ENCODE measurements at regions not wholly inside any gene's neighbourhood (a gene's known extent, or its start where the extent isn't known, plus 50 kb on each side); places are given as distances from the start of the nearest gene placed in this dataset.

DNA sequence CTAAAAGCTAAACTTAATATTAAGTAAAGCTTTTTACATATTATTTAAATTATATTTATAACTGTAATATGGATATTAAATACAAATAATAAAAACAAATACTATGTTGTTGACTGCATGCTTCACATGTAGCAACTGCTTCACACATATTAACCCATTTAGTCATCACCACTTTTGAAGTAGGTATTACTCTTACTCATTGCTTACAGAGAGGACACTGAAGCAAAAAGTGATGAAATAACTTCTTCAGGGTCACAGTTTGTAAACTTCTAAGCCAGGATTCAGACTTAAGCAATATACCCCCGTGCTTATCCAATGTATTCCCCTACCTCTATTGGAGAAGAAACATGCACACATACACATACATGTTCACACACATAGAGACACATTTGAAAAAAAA lies 166.6 kb downstream of the DKK2 start (continued):
- TF ChIP-seq RB1 (IDR thresholded peaks at IDR 0.05; ENCODE audit: borderline replicate concordance) = no peak
- TF ChIP-seq TBL1XR1 (IDR thresholded peaks at IDR 0.05; ENCODE audit: low read depth, low read length) = no peak

DNA sequence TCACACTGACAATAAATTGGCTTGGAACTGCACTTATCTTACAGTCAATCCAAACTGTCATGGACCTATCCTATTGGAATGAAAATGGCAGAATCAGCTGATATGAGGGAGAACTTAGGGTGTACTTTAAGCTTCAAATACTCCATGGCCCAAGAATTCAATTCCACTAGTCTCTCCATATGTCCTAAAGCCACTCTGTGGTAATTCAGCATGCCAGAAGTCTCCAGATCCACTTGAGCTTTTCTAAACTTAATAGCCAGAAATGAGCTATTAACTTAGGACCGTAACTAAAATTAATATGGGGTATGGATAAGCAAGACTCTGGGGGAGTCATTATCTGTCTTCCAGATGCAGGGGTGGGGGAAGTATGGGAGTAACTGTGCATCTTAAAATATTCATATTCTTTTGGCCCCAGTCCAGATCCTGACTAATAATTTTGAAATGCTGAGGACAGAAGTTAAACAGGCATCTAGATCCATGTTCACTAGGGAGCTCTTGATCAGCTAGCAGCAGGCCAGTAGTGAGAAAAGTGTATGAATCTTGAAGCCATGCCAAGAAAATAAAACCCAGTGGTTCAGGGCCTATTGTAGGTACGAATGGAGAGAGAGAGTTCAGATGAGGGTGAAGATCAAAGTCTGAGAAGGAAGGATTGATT lies 167.6 kb downstream of the DKK2 start:
- Histone ChIP-seq H3K27ac (ENCODE audit: control insufficient read depth, insufficient read depth) (no peak overlapping the region), H2AFZ (ENCODE audit: control insufficient read depth, low read depth, low read length) (no peak overlapping the region), H4K20me1 (ENCODE audit: control insufficient read depth, insufficient read depth) (no peaks in the 10 kb centered on the region), H3K9me3 (replicated peaks; ENCODE audit: control insufficient read depth, insufficient read depth, low read length) (no peaks in the 10 kb centered on the region), H3K36me3 (ENCODE audit: control insufficient read depth in 2 of 2, insufficient read depth in 2 of 2, low read length in 1 of 2) (no peaks in the 10 kb centered on the region), H3K4me2 (ENCODE audit: control insufficient read depth, insufficient read depth) (no peak overlapping the region), H3K4me3 (no peak overlapping the region), H3K9ac (ENCODE audit: control insufficient read depth, insufficient read depth, low read length) (no peak overlapping the region), H3K79me2 (ENCODE audit: control insufficient read depth, insufficient read depth, low read length) (no peaks in the 10 kb centered on the region), H3K4me1 (ENCODE audit: control insufficient read depth, insufficient read depth, low read length) (no peaks in the 10 kb centered on the region), H3K27me3 (replicated peaks in 1 of 2; ENCODE audit: control insufficient read depth in 2 of 2, insufficient read depth in 2 of 2, low read length in 1 of 2) (no peaks in the 10 kb centered on the region)
- TF ChIP-seq ZNF274 (IDR thresholded peaks at IDR 0.05; ENCODE audit: insufficient read depth, insufficient read length) (no peak), BACH1 (IDR thresholded peaks at IDR 0.05; ENCODE audit: borderline replicate concordance) (no peak)
- TF ChIP-seq, protein P1, sequence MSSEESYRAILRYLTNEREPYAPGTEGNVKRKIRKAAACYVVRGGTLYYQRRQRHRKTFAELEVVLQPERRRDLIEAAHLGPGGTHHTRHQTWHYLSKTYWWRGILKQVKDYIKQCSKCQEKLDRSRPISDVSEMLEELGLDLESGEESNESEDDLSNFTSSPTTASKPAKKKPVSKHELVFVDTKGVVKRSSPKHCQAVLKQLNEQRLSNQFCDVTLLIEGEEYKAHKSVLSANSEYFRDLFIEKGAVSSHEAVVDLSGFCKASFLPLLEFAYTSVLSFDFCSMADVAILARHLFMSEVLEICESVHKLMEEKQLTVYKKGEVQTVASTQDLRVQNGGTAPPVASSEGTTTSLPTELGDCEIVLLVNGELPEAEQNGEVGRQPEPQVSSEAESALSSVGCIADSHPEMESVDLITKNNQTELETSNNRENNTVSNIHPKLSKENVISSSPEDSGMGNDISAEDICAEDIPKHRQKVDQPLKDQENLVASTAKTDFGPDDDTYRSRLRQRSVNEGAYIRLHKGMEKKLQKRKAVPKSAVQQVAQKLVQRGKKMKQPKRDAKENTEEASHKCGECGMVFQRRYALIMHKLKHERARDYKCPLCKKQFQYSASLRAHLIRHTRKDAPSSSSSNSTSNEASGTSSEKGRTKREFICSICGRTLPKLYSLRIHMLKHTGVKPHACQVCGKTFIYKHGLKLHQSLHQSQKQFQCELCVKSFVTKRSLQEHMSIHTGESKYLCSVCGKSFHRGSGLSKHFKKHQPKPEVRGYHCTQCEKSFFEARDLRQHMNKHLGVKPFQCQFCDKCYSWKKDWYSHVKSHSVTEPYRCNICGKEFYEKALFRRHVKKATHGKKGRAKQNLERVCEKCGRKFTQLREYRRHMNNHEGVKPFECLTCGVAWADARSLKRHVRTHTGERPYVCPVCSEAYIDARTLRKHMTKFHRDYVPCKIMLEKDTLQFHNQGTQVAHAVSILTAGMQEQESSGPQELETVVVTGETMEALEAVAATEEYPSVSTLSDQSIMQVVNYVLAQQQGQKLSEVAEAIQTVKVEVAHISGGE (CRISPR knock-in tag; IDR thresholded peaks at IDR 0.05) = no peak
- in situ Hi-C loops (cut with MboI) (no loop called here), intact Hi-C loops (cut with micrococcal nuclease; ENCODE audit: unreplicated experiment) (no loop called here)
- WGBS (ENCODE audit: insufficient coverage, insufficient replicate concordance, low lambda C conversion rate, missing lambda C conversion rate) = 17% methylated on average over 2 of the region's 2 CpGs
- RAD21 ChIA-PET (ENCODE audit: unreplicated experiment) = no interaction called here
- ATAC-seq = no peak
- no TSS peak for BruUV-seq (replicated peaks)
- CTCF ChIA-PET = interaction anchor here (0.6 to 1.3 kb wide), 3 partner anchors 10 to 109 kb away, joined by 3 to 4 read pairs (median 3); no protein-coding TSS in a partner anchor
- no peak for FAIRE-seq
- SMC1A ChIA-PET (ENCODE audit: uncharacterized antibody, unreplicated experiment) = no interaction called here
- no peak for DNase-seq (ENCODE audit: low read depth, low spot score)
- POLR2A ChIA-PET = interaction anchor here (0.5 kb wide), 1 partner anchor 187 kb away, joined by 3 read pairs; no protein-coding TSS in a partner anchor
